HG02759 (cell line): ENCODE measurements at regions not wholly inside any gene's neighbourhood (a gene's known extent, or its start where the extent isn't known, plus 50 kb on each side); places are given as distances from the start of the nearest gene placed in this dataset.

Experiments
- ATAC-seq: cut with Tn5 transposase; IDR thresholded peaks from one replicate; pipeline ENCODE4 v1.9.1; 2021; ENCODE audit warnings: mild to moderate bottlenecking, moderate library complexity; ENCODE audit not compliant: unreplicated experiment

- no peak for ATAC-seq
Observed at GRCh38 chr15:39431376-39431775, 149.5 kb upstream of the THBS1 start.

GRCh38 chr15:39432026-39432425, 148.9 kb upstream of the THBS1 start:
- no peak for ATAC-seq

- ATAC-seq: no peak
Observed at GRCh38 chr15:39432912-39433348, 147.9 kb upstream of the THBS1 start.

GRCh38 chr15:39433376-39433775, 147.5 kb upstream of the THBS1 start:
- ATAC-seq: no peak

- ATAC-seq: no peak
Observed at GRCh38 chr15:39434163-39434562, 146.7 kb upstream of the THBS1 start.

GRCh38 chr15:39434751-39435238, 146.1 kb upstream of the THBS1 start:
- ATAC-seq: no peak

GRCh38 chr15:39435244-39435643, 145.6 kb upstream of the THBS1 start:
- ATAC-seq: no peak

GRCh38 chr15:39438260-39438659, 142.6 kb upstream of the THBS1 start:
- ATAC-seq: no peak

GRCh38 chr15:39438799-39439592, 141.9 kb upstream of the THBS1 start:
- ATAC-seq: no peak

- no peak for ATAC-seq
Observed at GRCh38 chr15:39442898-39443297, 138.0 kb upstream of the THBS1 start.

- ATAC-seq: no peak
Observed at GRCh38 chr15:39443659-39444219, 137.1 kb upstream of the THBS1 start.

- ATAC-seq: no peak
Observed at GRCh38 chr15:39444735-39445470, 136.0 kb upstream of the THBS1 start.

GRCh38 chr15:39445931-39446330, 134.9 kb upstream of the THBS1 start:
- ATAC-seq: no peak

- no peak for ATAC-seq
Observed at GRCh38 chr15:39447346-39447745, 133.5 kb upstream of the THBS1 start.

GRCh38 chr15:39447881-39448280, 133.0 kb upstream of the THBS1 start:
- ATAC-seq: no peak

GRCh38 chr15:39448409-39448808, 132.5 kb upstream of the THBS1 start:
- ATAC-seq: no peak

- ATAC-seq: no peak
Observed at GRCh38 chr15:39451121-39451688, 129.7 kb upstream of the THBS1 start.

GRCh38 chr15:39451871-39452270, 129.0 kb upstream of the THBS1 start:
- no peak for ATAC-seq

GRCh38 chr15:39453620-39454019, 127.3 kb upstream of the THBS1 start:
- peak; percentile 90 for ATAC-seq

- ATAC-seq: no peak
Observed at GRCh38 chr15:39454189-39454986, 126.5 kb upstream of the THBS1 start.
